Panc1 (cell line): ENCODE measurements at regions not wholly inside any gene's neighbourhood (a gene's known extent, or its start where the extent isn't known, plus 50 kb on each side); places are given as distances from the start of the nearest gene placed in this dataset.

ENCODE experiments used
- ATAC-seq: fragments of 200-7000 bp; cut with Tn5 transposase; 2 replicates; pipeline ENCODE4 v1.9.1; 2020; ENCODE audit warnings: mild to moderate bottlenecking, moderate library complexity
- BruUV-seq: library from RNA; stranded (reverse); fragments of 400-500 nt; replicated peaks from 2 replicates; lab custom pipeline; 2021; lab: Mats Ljungman, UMichigan
- CTCF ChIA-PET: fragments of 300-600 bp; sonication (Branson Sonifier 250); formaldehyde crosslinking; loops from one replicate; lab custom pipeline; 2022; ENCODE audit warnings: antibody characterized with exemption; lab: Charles Lee
- POLR2A ChIA-PET: fragments of 300-600 bp; sonication (Branson Sonifier 250); formaldehyde crosslinking; loops from one replicate; lab custom pipeline; 2022; ENCODE audit warnings: antibody characterized with exemption; lab: Charles Lee
- DNase-seq: peaks from one replicate; pipeline ENCODE4 v3.0.0-alpha.2; 2010; ENCODE audit warnings: low read depth, low spot score
- H3K27ac ChIP-seq: 2 replicates; pipeline ENCODE4 v1.5.1; 2011; ENCODE audit warnings: mild to moderate bottlenecking, low read length, inconsistent platforms
- H3K27me3 ChIP-seq: fragments of 200-500 bp; sonication (Bioruptor generic); 2 replicates; pipeline ENCODE4 v1.6.0; 2014; ENCODE audit warnings: low read length, inconsistent platforms; ENCODE audit not compliant: control insufficient read depth, insufficient read depth
- H3K36me3 ChIP-seq: fragments of 200-500 bp; sonication (Bioruptor generic); 2 replicates; pipeline ENCODE4 v1.5.1; 2014; ENCODE audit warnings: inconsistent platforms, mild to moderate bottlenecking, low read length, moderate library complexity; ENCODE audit not compliant: control insufficient read depth, insufficient read depth
- H3K4me1 ChIP-seq: 2 replicates; pipeline ENCODE4 v1.5.1; 2011; ENCODE audit warnings: inconsistent platforms, mild to moderate bottlenecking, low read length, moderate library complexity; ENCODE audit not compliant: control insufficient read depth, insufficient read depth
- H3K4me3 ChIP-seq, 2 experiments: 2 replicates each; pipeline ENCODE4 v1.5.1; 2011 to 2012; ENCODE audit warnings: low read depth in 2 of 2, low read length in 2 of 2, mild to moderate bottlenecking in 2 of 2, inconsistent platforms in 1 of 2, moderate library complexity in 1 of 2
- H3K9me3 ChIP-seq: fragments of 200-500 bp; sonication (Bioruptor generic); 2 replicates; pipeline ENCODE4 v1.5.1; 2014; ENCODE audit warnings: low read depth, mild to moderate bottlenecking, inconsistent platforms, low read length, moderate library complexity; ENCODE audit not compliant: control insufficient read depth, insufficient read depth
- POLR2AphosphoS5 ChIP-seq: IDR thresholded peaks from 2 replicates; pipeline ENCODE4 v1.6.1; 2012; ENCODE audit warnings: mild to moderate bottlenecking, low read depth, low read length, moderate library complexity
- SIN3A ChIP-seq: IDR thresholded peaks from 2 replicates; pipeline ENCODE4 v1.6.1; 2012; ENCODE audit warnings: low read depth, mild to moderate bottlenecking, low read length, moderate library complexity, borderline replicate concordance; ENCODE audit not compliant: insufficient read depth
- TCF7L2 ChIP-seq: IDR thresholded peaks from 2 replicates; pipeline ENCODE4 v1.6.1; 2011; ENCODE audit warnings: mild to moderate bottlenecking, low read depth, low read length, inconsistent platforms
- in situ Hi-C: cut with HindIII; loops from 2 replicates; pipeline ENCODE4 v1.10.0; 2016; ENCODE audit warnings: low sequenced_read_pairs, low pct_unique_long_range_greater_than_20kb
- intact Hi-C: fragments of 100-400 bp; cut with micrococcal nuclease; formaldehyde crosslinking; loops from one replicate; pipeline ENCODE4 v1.10.0; 2022; ENCODE audit not compliant: unreplicated experiment
- TF ChIP-seq, protein P1 (sequence below): fragments of 450-650 bp; IDR thresholded peaks from 2 replicates; pipeline ENCODE4 v1.5.1; 2017; ENCODE audit warnings: mild to moderate bottlenecking
- TF ChIP-seq, protein P2 (sequence below), 2 experiments: IDR thresholded peaks; 2 replicates each; pipeline ENCODE4 v1.6.1; 2011 to 2012; ENCODE audit warnings: low read depth in 2 of 2, control low read depth in 1 of 2, low read length in 1 of 2, mild to moderate bottlenecking in 1 of 2, moderate library complexity in 1 of 2; ENCODE audit not compliant: insufficient read depth in 1 of 2

DNA sequence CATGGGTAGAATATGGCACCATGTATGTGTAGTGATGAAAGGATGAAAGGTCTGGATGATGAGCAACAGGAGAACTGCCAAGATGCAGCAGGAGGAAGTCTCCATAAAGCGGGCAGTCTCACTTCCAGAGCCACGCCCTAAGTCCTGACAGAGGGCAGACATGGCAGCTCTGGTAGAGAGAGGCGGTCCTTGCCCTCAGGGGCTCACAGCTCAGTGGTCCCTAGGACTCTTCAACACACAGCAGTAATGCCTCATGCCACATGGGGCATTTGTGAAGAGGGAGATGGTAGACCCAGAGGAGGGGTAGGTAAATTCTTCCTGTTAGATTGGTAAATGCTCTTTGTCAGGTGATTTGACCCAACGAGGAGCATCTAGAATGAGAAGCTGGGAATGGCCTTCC lies 1088.4 kb downstream of the BCL11B start:
- no peak overlapping the region for H3K4me3 ChIP-seq
- no peak for ATAC-seq
- ChIA-PET POLR2A (no interaction called here), CTCF (no interaction called here)
- H3K36me3 ChIP-seq = no peaks in the 10 kb centered on the region
- no peaks in the 10 kb centered on the region for H3K27me3 ChIP-seq
- H3K9me3 ChIP-seq = no peaks in the 10 kb centered on the region
- no peaks in the 10 kb centered on the region for H3K4me1 ChIP-seq
- in situ Hi-C loops = no loop called here
- intact Hi-C loops = no loop called here
- no peak for TF ChIP-seq POLR2AphosphoS5
- TF ChIP-seq, protein P1, sequence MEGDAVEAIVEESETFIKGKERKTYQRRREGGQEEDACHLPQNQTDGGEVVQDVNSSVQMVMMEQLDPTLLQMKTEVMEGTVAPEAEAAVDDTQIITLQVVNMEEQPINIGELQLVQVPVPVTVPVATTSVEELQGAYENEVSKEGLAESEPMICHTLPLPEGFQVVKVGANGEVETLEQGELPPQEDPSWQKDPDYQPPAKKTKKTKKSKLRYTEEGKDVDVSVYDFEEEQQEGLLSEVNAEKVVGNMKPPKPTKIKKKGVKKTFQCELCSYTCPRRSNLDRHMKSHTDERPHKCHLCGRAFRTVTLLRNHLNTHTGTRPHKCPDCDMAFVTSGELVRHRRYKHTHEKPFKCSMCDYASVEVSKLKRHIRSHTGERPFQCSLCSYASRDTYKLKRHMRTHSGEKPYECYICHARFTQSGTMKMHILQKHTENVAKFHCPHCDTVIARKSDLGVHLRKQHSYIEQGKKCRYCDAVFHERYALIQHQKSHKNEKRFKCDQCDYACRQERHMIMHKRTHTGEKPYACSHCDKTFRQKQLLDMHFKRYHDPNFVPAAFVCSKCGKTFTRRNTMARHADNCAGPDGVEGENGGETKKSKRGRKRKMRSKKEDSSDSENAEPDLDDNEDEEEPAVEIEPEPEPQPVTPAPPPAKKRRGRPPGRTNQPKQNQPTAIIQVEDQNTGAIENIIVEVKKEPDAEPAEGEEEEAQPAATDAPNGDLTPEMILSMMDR = no peak
- TF ChIP-seq, protein P2, sequence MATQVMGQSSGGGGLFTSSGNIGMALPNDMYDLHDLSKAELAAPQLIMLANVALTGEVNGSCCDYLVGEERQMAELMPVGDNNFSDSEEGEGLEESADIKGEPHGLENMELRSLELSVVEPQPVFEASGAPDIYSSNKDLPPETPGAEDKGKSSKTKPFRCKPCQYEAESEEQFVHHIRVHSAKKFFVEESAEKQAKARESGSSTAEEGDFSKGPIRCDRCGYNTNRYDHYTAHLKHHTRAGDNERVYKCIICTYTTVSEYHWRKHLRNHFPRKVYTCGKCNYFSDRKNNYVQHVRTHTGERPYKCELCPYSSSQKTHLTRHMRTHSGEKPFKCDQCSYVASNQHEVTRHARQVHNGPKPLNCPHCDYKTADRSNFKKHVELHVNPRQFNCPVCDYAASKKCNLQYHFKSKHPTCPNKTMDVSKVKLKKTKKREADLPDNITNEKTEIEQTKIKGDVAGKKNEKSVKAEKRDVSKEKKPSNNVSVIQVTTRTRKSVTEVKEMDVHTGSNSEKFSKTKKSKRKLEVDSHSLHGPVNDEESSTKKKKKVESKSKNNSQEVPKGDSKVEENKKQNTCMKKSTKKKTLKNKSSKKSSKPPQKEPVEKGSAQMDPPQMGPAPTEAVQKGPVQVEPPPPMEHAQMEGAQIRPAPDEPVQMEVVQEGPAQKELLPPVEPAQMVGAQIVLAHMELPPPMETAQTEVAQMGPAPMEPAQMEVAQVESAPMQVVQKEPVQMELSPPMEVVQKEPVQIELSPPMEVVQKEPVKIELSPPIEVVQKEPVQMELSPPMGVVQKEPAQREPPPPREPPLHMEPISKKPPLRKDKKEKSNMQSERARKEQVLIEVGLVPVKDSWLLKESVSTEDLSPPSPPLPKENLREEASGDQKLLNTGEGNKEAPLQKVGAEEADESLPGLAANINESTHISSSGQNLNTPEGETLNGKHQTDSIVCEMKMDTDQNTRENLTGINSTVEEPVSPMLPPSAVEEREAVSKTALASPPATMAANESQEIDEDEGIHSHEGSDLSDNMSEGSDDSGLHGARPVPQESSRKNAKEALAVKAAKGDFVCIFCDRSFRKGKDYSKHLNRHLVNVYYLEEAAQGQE (IDR thresholded peaks at IDR 0.05; ENCODE audit: insufficient read depth in 1 of 2, low read depth in 2 of 2, low read length in 1 of 2) = no peak
- no peak for TF ChIP-seq SIN3A
- no peak for TF ChIP-seq TCF7L2
- DNase-seq = no peak
- no peak overlapping the region for H3K27ac ChIP-seq
- BruUV-seq = no TSS peak

DNA sequence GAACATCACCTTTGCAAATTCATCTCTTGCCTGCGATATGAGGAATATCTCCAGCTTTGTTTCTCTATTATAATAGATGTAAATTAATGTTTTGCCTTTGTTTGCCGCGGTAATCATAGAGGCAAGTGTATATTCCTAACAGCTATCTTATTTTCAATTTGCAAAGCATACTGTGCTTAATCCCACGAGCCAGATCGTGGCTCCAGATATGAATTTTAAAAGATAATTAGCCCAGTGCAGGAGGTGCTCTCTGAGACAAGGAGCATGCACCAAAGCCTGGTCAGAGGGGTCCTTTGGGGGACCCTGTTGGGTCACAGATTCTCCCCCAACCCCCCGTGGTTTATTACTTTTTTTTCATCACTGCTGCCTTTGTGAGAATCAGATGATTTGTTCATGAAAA lies 1087.5 kb downstream of the BCL11B start:
- BruUV-seq = no TSS peak
- ATAC-seq (no peak), DNase-seq (no peak)
- Histone ChIP-seq H3K4me3 (no peak overlapping the region), H3K4me1 (no peaks in the 10 kb centered on the region), H3K9me3 (no peaks in the 10 kb centered on the region), H3K27ac (no peak overlapping the region), H3K36me3 (no peaks in the 10 kb centered on the region), H3K27me3 (no peaks in the 10 kb centered on the region)
- in situ Hi-C loops (no loop called here), intact Hi-C loops (no loop called here)
- POLR2A ChIA-PET = interaction anchor here (0.6 kb wide), 1 partner anchor 28 kb away, joined by 3 read pairs; no protein-coding TSS in a partner anchor
- TF ChIP-seq SIN3A = no peak
- CTCF ChIA-PET = no interaction called here

DNA sequence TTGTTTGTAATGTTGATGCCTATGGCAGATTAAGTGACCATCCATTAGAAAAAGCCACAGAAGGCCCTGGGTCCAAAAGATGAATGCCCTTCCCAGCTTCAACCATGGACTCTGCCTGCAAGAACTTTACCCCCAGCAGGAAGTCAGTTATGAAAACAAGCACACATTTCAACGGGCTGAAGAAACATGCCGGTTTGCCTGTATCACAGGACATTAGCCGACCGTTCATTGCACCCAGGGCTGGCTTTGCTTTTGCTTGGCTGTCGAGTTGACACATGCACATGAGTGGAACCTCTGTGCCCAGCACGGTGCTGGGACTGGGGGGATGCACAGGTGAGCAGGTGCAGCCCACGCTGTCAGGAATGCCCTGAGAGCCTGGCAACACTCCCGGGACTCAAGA lies 1087.0 kb downstream of the BCL11B start:
- BruUV-seq = no TSS peak
- no peak overlapping the region for H3K27ac ChIP-seq

More for the DNA sequence above, 1087.0 kb downstream of the BCL11B start:
- Histone ChIP-seq H3K4me1 (no peaks in the 10 kb centered on the region), H3K9me3 (no peaks in the 10 kb centered on the region), H3K4me3 (no peak overlapping the region), H3K36me3 (no peaks in the 10 kb centered on the region), H3K27me3 (no peaks in the 10 kb centered on the region)
- intact Hi-C loops (no loop called here), in situ Hi-C loops (no loop called here)
- POLR2A ChIA-PET = interaction anchor here (0.6 kb wide), 1 partner anchor 28 kb away, joined by 3 read pairs; no protein-coding TSS in a partner anchor
- TF ChIP-seq POLR2AphosphoS5 (no peak), TCF7L2 (no peak), SIN3A (no peak)
- TF ChIP-seq, protein P2 (IDR thresholded peaks at IDR 0.05; ENCODE audit: insufficient read depth in 1 of 2, low read depth in 2 of 2, low read length in 1 of 2) = no peak
- TF ChIP-seq, protein P1 = no peak
- CTCF ChIA-PET = no interaction called here
- no peak for ATAC-seq
- DNase-seq = no peak
